ENCODE measurements at regions not wholly inside any gene's neighbourhood (a gene's known extent, or its start where the extent isn't known, plus 50 kb on each side); places are given as distances from the start of the nearest gene placed in this dataset.

DNA sequence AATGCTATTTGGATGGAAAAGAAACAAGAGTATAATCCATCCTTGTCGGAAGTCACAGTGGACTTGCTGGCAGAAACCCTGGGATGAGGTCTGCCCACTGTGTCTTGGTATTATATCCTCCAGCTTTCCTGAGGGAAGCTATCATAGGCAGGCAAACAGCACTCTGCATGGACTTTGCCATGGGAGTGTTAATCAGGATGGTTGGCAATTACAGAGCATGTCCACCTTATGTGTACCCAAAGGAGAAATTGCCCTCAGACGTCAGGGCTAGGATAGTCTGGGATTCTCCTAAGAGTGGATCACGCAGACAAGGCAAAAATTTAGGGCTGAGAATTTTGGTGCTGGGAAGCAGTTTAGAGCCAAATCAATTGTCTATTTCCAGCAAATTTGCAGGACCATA, 184.9 kb upstream of the ESRRG start:
- no TSS peak for BruUV-seq (replicated peaks)
- TF ChIP-seq MXI1 (IDR thresholded peaks at IDR 0.05; ENCODE audit: low read depth, low read length) (no peak), POLR2AphosphoS2 (IDR thresholded peaks at IDR 0.05; ENCODE audit: low read length) (no peak), ZBTB17 (CRISPR knock-in tag; IDR thresholded peaks at IDR 0.05) (no peak), ZNF146 (CRISPR knock-in tag; IDR thresholded peaks at IDR 0.05; ENCODE audit: unreplicated experiment) (no peak), ILF3 (IDR thresholded peaks at IDR 0.05; ENCODE audit: borderline replicate concordance) (no peak), ZNF23 (CRISPR knock-in tag; IDR thresholded peaks at IDR 0.05) (no peak), EWSR1 (IDR thresholded peaks at IDR 0.05; ENCODE audit: borderline replicate concordance, low read depth, partially characterized antibody) (no peak), NRF1 (conservative IDR thresholded peaks at IDR 0.05 in 1 of 2, IDR thresholded peaks at IDR 0.05 in 1 of 2) (no peak), ZNF384 (IDR thresholded peaks at IDR 0.05; ENCODE audit: low read depth, low read length) (no peak), ZNF124 (CRISPR knock-in tag; IDR thresholded peaks at IDR 0.05) (no peak)
- TF ChIP-seq, protein P1, sequence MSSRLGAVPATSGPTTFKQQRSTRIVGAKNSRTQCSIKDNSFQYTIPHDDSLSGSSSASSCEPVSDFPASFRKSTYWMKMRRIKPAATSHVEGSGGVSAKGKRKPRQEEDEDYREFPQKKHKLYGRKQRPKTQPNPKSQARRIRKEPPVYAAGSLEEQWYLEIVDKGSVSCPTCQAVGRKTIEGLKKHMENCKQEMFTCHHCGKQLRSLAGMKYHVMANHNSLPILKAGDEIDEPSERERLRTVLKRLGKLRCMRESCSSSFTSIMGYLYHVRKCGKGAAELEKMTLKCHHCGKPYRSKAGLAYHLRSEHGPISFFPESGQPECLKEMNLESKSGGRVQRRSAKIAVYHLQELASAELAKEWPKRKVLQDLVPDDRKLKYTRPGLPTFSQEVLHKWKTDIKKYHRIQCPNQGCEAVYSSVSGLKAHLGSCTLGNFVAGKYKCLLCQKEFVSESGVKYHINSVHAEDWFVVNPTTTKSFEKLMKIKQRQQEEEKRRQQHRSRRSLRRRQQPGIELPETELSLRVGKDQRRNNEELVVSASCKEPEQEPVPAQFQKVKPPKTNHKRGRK (tag; IDR thresholded peaks at IDR 0.05) = no peak
- TF ChIP-seq, protein P2, sequence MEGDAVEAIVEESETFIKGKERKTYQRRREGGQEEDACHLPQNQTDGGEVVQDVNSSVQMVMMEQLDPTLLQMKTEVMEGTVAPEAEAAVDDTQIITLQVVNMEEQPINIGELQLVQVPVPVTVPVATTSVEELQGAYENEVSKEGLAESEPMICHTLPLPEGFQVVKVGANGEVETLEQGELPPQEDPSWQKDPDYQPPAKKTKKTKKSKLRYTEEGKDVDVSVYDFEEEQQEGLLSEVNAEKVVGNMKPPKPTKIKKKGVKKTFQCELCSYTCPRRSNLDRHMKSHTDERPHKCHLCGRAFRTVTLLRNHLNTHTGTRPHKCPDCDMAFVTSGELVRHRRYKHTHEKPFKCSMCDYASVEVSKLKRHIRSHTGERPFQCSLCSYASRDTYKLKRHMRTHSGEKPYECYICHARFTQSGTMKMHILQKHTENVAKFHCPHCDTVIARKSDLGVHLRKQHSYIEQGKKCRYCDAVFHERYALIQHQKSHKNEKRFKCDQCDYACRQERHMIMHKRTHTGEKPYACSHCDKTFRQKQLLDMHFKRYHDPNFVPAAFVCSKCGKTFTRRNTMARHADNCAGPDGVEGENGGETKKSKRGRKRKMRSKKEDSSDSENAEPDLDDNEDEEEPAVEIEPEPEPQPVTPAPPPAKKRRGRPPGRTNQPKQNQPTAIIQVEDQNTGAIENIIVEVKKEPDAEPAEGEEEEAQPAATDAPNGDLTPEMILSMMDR (IDR thresholded peaks at IDR 0.05 in 2 of 3, conservative IDR thresholded peaks at IDR 0.05 in 1 of 3; ENCODE audit: insufficient read depth in 2 of 3, low read depth in 1 of 3, low read length in 3 of 3) = no peak
- TF ChIP-seq, protein P3, sequence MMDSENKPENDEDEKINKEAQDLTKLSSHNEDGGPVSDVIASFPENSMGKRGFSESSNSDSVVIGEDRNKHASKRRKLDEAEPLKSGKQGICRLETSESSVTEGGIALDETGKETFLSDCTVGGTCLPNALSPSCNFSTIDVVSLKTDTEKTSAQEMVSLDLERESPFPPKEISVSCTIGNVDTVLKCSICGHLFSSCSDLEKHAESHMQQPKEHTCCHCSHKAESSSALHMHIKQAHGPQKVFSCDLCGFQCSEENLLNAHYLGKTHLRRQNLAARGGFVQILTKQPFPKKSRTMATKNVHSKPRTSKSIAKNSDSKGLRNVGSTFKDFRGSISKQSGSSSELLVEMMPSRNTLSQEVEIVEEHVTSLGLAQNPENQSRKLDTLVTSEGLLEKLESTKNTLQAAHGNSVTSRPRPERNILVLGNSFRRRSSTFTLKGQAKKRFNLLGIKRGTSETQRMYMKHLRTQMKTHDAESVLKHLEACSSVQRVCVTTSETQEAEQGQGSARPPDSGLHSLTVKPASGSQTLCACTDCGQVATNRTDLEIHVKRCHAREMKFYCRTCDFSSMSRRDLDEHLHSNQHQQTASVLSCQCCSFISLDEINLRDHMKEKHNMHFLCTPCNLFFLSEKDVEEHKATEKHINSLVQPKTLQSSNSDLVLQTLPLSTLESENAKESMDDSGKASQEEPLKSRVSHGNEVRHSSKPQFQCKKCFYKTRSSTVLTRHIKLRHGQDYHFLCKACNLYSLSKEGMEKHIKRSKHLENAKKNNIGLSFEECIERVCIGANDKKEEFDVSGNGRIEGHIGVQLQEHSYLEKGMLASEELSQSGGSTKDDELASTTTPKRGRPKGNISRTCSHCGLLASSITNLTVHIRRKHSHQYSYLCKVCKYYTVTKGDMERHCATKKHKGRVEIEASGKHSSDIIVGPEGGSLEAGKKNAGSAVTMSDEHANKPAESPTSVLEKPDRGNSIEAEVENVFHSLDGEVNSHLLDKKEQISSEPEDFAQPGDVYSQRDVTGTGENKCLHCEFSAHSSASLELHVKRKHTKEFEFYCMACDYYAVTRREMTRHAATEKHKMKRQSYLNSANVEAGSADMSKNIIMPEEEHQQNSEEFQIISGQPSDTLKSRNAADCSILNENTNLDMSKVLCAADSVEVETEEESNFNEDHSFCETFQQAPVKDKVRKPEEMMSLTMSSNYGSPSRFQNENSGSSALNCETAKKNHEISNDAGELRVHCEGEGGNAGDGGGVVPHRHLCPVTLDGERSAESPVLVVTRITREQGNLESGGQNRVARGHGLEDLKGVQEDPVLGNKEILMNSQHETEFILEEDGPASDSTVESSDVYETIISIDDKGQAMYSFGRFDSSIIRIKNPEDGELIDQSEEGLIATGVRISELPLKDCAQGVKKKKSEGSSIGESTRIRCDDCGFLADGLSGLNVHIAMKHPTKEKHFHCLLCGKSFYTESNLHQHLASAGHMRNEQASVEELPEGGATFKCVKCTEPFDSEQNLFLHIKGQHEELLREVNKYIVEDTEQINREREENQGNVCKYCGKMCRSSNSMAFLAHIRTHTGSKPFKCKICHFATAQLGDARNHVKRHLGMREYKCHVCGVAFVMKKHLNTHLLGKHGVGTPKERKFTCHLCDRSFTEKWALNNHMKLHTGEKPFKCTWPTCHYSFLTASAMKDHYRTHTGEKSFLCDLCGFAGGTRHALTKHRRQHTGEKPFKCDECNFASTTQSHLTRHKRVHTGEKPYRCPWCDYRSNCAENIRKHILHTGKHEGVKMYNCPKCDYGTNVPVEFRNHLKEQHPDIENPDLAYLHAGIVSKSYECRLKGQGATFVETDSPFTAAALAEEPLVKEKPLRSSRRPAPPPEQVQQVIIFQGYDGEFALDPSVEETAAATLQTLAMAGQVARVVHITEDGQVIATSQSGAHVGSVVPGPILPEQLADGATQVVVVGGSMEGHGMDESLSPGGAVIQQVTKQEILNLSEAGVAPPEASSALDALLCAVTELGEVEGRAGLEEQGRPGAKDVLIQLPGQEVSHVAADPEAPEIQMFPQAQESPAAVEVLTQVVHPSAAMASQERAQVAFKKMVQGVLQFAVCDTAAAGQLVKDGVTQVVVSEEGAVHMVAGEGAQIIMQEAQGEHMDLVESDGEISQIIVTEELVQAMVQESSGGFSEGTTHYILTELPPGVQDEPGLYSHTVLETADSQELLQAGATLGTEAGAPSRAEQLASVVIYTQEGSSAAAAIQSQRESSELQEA (IDR thresholded peaks at IDR 0.05; ENCODE audit: low read depth) = no peak

More for the DNA sequence above, 184.9 kb upstream of the ESRRG start:
- H2AFZ ChIP-seq (ENCODE audit: low read depth, low read length) = no peak overlapping the region
- no peak overlapping the region for H3K4me2 ChIP-seq (ENCODE audit: insufficient read depth, low read length)
- intact Hi-C loops (cut with micrococcal nuclease) (no loop called here), in situ Hi-C loops (cut with MboI) (no loop called here)
- FAIRE-seq = no peak
- no peaks in the 10 kb centered on the region for H4K20me1 ChIP-seq (replicated peaks; ENCODE audit: control insufficient read depth, insufficient read depth, low read length)
- H3K79me2 ChIP-seq (ENCODE audit: control insufficient read depth, insufficient read depth, low read length) = no peaks in the 10 kb centered on the region
- CTCF ChIA-PET (ENCODE audit: low intra/inter-chr PET ratio) = no interaction called here
- H3K36me3 ChIP-seq (ENCODE audit: control insufficient read depth, insufficient read depth, low read length) = no peaks in the 10 kb centered on the region
- H3K27ac ChIP-seq (ENCODE audit: extremely low read depth, low read depth, low read length) = no peak overlapping the region
- no peaks in the 10 kb centered on the region for H3K27me3 ChIP-seq (ENCODE audit: control insufficient read depth in 2 of 2, insufficient read depth in 2 of 2, low read length in 2 of 2)
- POLR2A ChIA-PET = no interaction called here
- H3K4me1 ChIP-seq (replicated peaks in 1 of 2; ENCODE audit: control insufficient read depth in 2 of 2, insufficient read depth in 2 of 2, low read length in 2 of 2) = no peaks in the 10 kb centered on the region
- no peak for DNase-seq (ENCODE audit: extremely low read depth in 1 of 4, low spot score in 3 of 4)
- 0% methylated on average over 3 of the region's 3 CpGs for WGBS (ENCODE audit: insufficient coverage, low coverage, missing lambda C conversion rate)
- H3K4me3 ChIP-seq = no peak overlapping the region
- no peak overlapping the region for H3K9ac ChIP-seq (ENCODE audit: insufficient read depth in 1 of 2, low read depth in 2 of 2, low read length in 2 of 2)
- H3K9me1 ChIP-seq (ENCODE audit: control insufficient read depth, insufficient read depth, low read length) = no peaks in the 10 kb centered on the region
- H3K9me3 ChIP-seq (replicated peaks; ENCODE audit: control insufficient read depth, insufficient read depth, low read depth, low read length) = no peaks in the 10 kb centered on the region
- ATAC-seq = no peak
